Neuronal stem cell (in vitro differentiated cells): ENCODE measurements at regions not wholly inside any gene's neighbourhood (a gene's known extent, or its start where the extent isn't known, plus 50 kb on each side); places are given as distances from the start of the nearest gene placed in this dataset.

Experiments used
- DNase-seq: peaks from one replicate; pipeline ENCODE4 v3.0.0-alpha.2; 2013; ENCODE audit warnings: low spot score
- H2AFZ ChIP-seq: one replicate; pipeline ENCODE4 v1.6.1; 2013; ENCODE audit warnings: mild to moderate bottlenecking, low read length, inconsistent platforms
- H2AK5ac ChIP-seq: 2 replicates; pipeline ENCODE4 v1.6.1; 2013; ENCODE audit warnings: low read depth, mild to moderate bottlenecking, inconsistent platforms, low read length, moderate library complexity, mixed read lengths
- H2BK120ac ChIP-seq: 2 replicates; pipeline ENCODE4 v1.6.1; 2013; ENCODE audit warnings: low read depth, mild to moderate bottlenecking, inconsistent platforms, low read length, moderate library complexity, mixed read lengths
- H2BK12ac ChIP-seq: one replicate; pipeline ENCODE4 v1.6.1; 2013; ENCODE audit warnings: low read length, inconsistent platforms
- H2BK15ac ChIP-seq: 2 replicates; pipeline ENCODE4 v1.6.1; 2013; ENCODE audit warnings: mild to moderate bottlenecking, low read length, inconsistent platforms, mixed read lengths
- H2BK5ac ChIP-seq: one replicate; pipeline ENCODE4 v1.6.1; 2013; ENCODE audit warnings: inconsistent platforms, mild to moderate bottlenecking, low read length, moderate library complexity
- H3K14ac ChIP-seq: one replicate; pipeline ENCODE4 v1.6.1; 2013; ENCODE audit warnings: low read length, inconsistent platforms
- H3K18ac ChIP-seq: 2 replicates; pipeline ENCODE4 v1.6.1; 2013; ENCODE audit warnings: low read length, inconsistent platforms
- H3K23ac ChIP-seq: 2 replicates; pipeline ENCODE4 v1.6.1; 2013; ENCODE audit warnings: low read depth, mild to moderate bottlenecking, mixed read lengths, low read length, inconsistent platforms; ENCODE audit not compliant: poor library complexity
- H3K27ac ChIP-seq: replicated peaks from 3 replicates; pipeline ENCODE4 v1.5.1; 2013; ENCODE audit warnings: low read length, inconsistent platforms
- H3K27me3 ChIP-seq, 3 experiments: 2 replicates each; pipeline ENCODE4 v1.6.1; 2013; ENCODE audit warnings: low read length in 3 of 3, mild to moderate bottlenecking in 2 of 3, inconsistent platforms in 1 of 3, low read depth in 1 of 3, mixed read lengths in 1 of 3, moderate library complexity in 1 of 3; ENCODE audit not compliant: control insufficient read depth in 3 of 3, insufficient read depth in 3 of 3
- H3K36me3 ChIP-seq, 2 donors: replicated peaks in 1 of 2; 2 replicates each; pipeline ENCODE4 v1.6.1; 2013; ENCODE audit warnings: low read length in 2 of 2; ENCODE audit not compliant: control insufficient read depth in 2 of 2, insufficient read depth in 2 of 2
- H3K4ac ChIP-seq: 2 replicates; pipeline ENCODE4 v1.6.1; 2013; ENCODE audit warnings: inconsistent platforms, mild to moderate bottlenecking, low read length, moderate library complexity
- H3K4me1 ChIP-seq, 2 donors: 1 replicate in 1 of 2; 2 replicates in 1 of 2; pipeline ENCODE4 v1.6.1; 2013; ENCODE audit warnings: low read length in 2 of 2, low read depth in 1 of 2; ENCODE audit not compliant: control insufficient read depth in 2 of 2, insufficient read depth in 1 of 2
- H3K4me2 ChIP-seq: one replicate; pipeline ENCODE4 v1.6.1; 2013; ENCODE audit warnings: mild to moderate bottlenecking, low read length, inconsistent platforms; ENCODE audit not compliant: insufficient read depth, poor library complexity, severe bottlenecking
- H3K4me3 ChIP-seq, 2 donors: 2 replicates each; pipeline ENCODE4 v1.5.1; 2013; ENCODE audit warnings: low read length in 2 of 2, mild to moderate bottlenecking in 2 of 2, inconsistent platforms in 1 of 2, moderate library complexity in 1 of 2
- H3K79me1 ChIP-seq: one replicate; pipeline ENCODE4 v1.6.1; 2013; ENCODE audit warnings: low read depth, mild to moderate bottlenecking, inconsistent platforms, low read length, moderate library complexity
- H3K9ac ChIP-seq: one replicate; pipeline ENCODE4 v1.6.1; 2013; ENCODE audit warnings: mild to moderate bottlenecking, low read depth, low read length, inconsistent platforms; ENCODE audit not compliant: poor library complexity
- H3K9me3 ChIP-seq, 2 donors: replicated peaks in 1 of 2; 2 replicates each; pipeline versions ENCODE3 to v1.6.1; 2013; ENCODE audit warnings: low read length in 2 of 2, mild to moderate bottlenecking in 2 of 2, inconsistent platforms in 1 of 2, low read depth in 1 of 2, mixed read lengths in 1 of 2, moderate library complexity in 1 of 2; ENCODE audit not compliant: control insufficient read depth in 2 of 2, insufficient read depth in 1 of 2
- H4K8ac ChIP-seq: one replicate; pipeline ENCODE4 v1.6.1; 2013; ENCODE audit warnings: low read depth, mild to moderate bottlenecking, inconsistent platforms, low read length, moderate library complexity
- H4K91ac ChIP-seq: one replicate; pipeline ENCODE4 v1.6.1; 2013; ENCODE audit warnings: low read length, low read depth, mild to moderate bottlenecking, inconsistent platforms; ENCODE audit not compliant: poor library complexity
- WGBS, 2 donors: extraction: QIAGEN DNeasy Blood & Tissue Kit; methylation state at CpG; one replicate each; pipeline ENCODE4 v1.1.7; 2013; ENCODE audit warnings: missing lambda C conversion rate in 2 of 2, mixed read lengths in 1 of 2; ENCODE audit not compliant: insufficient read length in 2 of 2, insufficient replicate concordance in 1 of 2; ENCODE audit errors: extremely low coverage in 2 of 2; 5-methylcytosine and 5-hydroxymethylcytosine counted together

DNA sequence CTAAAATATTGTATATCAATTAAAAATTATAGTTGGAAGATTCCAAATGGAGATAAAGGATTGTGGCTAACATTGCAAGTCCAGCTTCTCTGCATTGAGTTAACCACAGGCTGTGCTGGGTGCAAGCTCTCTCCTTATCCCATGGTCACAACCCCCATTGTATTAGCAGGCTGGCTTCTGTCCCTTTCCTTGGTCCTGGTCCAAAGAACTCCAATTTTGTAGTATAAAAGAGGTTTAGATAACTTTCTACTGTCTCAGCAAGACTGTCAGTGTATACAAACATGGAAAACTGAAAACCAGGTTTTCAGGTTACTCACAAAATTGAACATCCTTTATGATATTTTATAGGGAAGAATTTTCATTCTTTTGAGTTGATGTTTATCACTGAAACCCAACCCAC, 76.6 kb upstream of the HS3ST3A1 start:
- Histone ChIP-seq H3K4me1 (no peaks in the 10 kb centered on the region), H3K27me3 (no peaks in the 10 kb centered on the region), H3K14ac (no peak overlapping the region), H2BK15ac (no peak overlapping the region), H2AK5ac (no peak overlapping the region), H4K8ac (no peak overlapping the region), H4K91ac (no peak overlapping the region), H3K18ac (no peak overlapping the region), H3K27ac (no peak overlapping the region), H3K23ac (no peak overlapping the region), H3K9me3 (peaks cover 0 to 4% of the 10 kb centered on the region in 2 donors), H2BK120ac (no peak overlapping the region), H2BK12ac (no peak overlapping the region), H2BK5ac (no peak overlapping the region), H3K9ac (no peak overlapping the region), H3K36me3 (no peaks in the 10 kb centered on the region), H3K4me3 (no peak overlapping the region), H3K4me2 (no peak overlapping the region), H3K79me1 (no peaks in the 10 kb centered on the region), H2AFZ (no peak overlapping the region), H3K4ac (no peak overlapping the region)
- DNase-seq = no peak

DNA sequence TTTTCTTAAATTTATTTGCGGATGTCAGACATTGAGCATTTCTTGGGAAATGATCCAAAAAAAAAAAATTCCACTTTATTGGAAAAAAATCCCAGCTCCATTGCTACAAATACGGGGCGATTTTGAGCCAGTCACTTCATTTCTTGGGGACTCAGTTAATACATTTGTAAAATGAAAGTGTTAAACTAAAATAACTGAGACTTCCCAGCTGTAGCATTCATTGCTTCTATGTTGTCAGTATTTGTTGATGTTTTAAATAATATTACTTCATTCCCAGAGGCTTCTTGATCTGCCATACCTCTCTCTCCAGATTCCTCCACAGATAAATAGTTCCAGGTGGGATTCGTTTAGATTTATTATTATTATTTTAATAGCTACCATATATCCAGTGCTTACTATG, 77.1 kb upstream of the HS3ST3A1 start:
- Histone ChIP-seq H3K18ac (no peak overlapping the region), H4K91ac (no peak overlapping the region), H2AFZ (no peak overlapping the region), H3K79me1 (no peaks in the 10 kb centered on the region), H3K23ac (no peak overlapping the region), H4K8ac (no peak overlapping the region), H2BK12ac (no peak overlapping the region), H3K36me3 (no peaks in the 10 kb centered on the region), H3K4ac (no peak overlapping the region), H3K9me3 (peaks cover 0 to under 1% of the 10 kb centered on the region in 2 donors), H3K27me3 (no peaks in the 10 kb centered on the region), H2BK120ac (no peak overlapping the region), H2BK5ac (no peak overlapping the region), H2BK15ac (no peak overlapping the region), H3K9ac (no peak overlapping the region), H3K27ac (no peak overlapping the region), H2AK5ac (no peak overlapping the region), H3K4me3 (no peak overlapping the region), H3K14ac (no peak overlapping the region), H3K4me1 (no peaks in the 10 kb centered on the region), H3K4me2 (no peak overlapping the region)
- DNase-seq = no peak
- no CpG with 5 or more reads among the region's 4 CpGs for WGBS, 2 donors

DNA sequence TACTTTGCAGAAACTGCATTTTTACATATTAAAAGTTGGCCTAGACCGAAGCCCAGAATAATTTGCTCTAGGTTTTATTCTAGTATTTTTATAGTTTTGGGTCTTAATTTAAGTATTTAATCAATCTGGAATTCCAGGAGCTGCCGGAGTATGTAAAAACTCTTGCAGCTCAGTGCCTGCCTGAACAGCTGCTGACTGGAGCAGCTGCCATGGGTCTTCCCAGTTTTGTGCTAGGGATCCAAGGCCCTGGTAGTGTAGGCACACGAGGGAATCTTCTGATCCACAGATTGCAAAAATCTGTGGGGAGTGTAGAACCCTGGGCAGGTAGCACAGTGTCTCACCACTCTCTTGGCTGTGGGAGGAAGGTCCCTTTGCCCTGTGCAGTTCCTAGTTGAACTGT, 87.0 kb upstream of the HS3ST3A1 start:
- Histone ChIP-seq H3K23ac (no peak overlapping the region), H3K14ac (no peak overlapping the region), H2BK12ac (no peak overlapping the region), H3K79me1 (no peaks in the 10 kb centered on the region), H3K4me1 (no peaks in the 10 kb centered on the region), H4K91ac (no peak overlapping the region), H3K27me3 (no peaks in the 10 kb centered on the region), H4K8ac (no peak overlapping the region), H3K9me3 (peaks cover 0 to 2% of the 10 kb centered on the region in 2 donors), H3K9ac (no peak overlapping the region), H3K36me3 (no peaks in the 10 kb centered on the region), H2BK15ac (no peak overlapping the region), H3K4me3 (no peak overlapping the region), H3K27ac (no peak overlapping the region), H2BK5ac (no peak overlapping the region), H3K18ac (peak overlapping the region; percentile 27), H2AFZ (no peak overlapping the region), H2AK5ac (no peak overlapping the region), H3K4ac (no peak overlapping the region), H2BK120ac (no peak overlapping the region), H3K4me2 (no peak overlapping the region)
- no CpG with 5 or more reads among the region's 3 CpGs for WGBS, 2 donors
- no peak for DNase-seq

DNA sequence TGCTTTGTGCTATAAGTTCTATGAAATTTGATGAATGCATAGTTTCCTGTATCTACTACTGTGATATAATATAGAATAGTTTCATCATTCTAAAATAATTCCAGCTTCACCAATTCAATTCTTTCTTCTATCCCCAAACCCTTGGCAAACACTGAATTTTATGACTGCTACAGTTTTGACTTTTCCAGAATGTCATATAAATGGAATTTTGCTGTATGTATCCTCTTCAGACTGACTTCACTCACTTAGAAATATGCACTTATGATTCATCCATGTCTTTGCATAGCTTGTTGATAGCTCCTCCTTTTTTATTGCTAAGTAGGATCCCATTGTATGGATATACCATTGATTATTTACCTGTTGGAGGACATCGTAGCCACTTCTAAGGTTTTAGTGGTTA, 89.1 kb upstream of the HS3ST3A1 start:
- Histone ChIP-seq H2BK120ac (no peak overlapping the region), H2BK12ac (no peak overlapping the region), H3K9ac (no peak overlapping the region), H3K14ac (no peak overlapping the region), H3K18ac (no peak overlapping the region), H2BK5ac (no peak overlapping the region), H3K4me1 (no peaks in the 10 kb centered on the region), H3K79me1 (no peaks in the 10 kb centered on the region), H3K27ac (no peak overlapping the region), H4K91ac (no peak overlapping the region), H3K9me3 (peaks cover 0 to 2% of the 10 kb centered on the region in 2 donors), H4K8ac (no peak overlapping the region), H3K4me2 (no peak overlapping the region), H3K4me3 (no peak overlapping the region), H3K23ac (no peak overlapping the region), H3K36me3 (no peaks in the 10 kb centered on the region), H3K4ac (no peak overlapping the region), H2AK5ac (no peak overlapping the region), H3K27me3 (no peaks in the 10 kb centered on the region), H2AFZ (no peak overlapping the region), H2BK15ac (no peak overlapping the region)
- no peak for DNase-seq
- WGBS, 2 donors = no CpG with 5 or more reads among the region's 1 CpG
